22Rv1 (cell line): ENCODE measurements at regions not wholly inside any gene's neighbourhood (a gene's known extent, or its start where the extent isn't known, plus 50 kb on each side); places are given as distances from the start of the nearest gene placed in this dataset.

ENCODE experiments used
- CTCF ChIP-seq: fragments of 450-650 bp; IDR thresholded peaks from 2 replicates; pipeline ENCODE4 v1.5.1; 2017; ENCODE audit warnings: mild to moderate bottlenecking
- ZFX ChIP-seq: fragments of 450-650 bp; IDR thresholded peaks from 2 replicates; pipeline ENCODE4 v1.6.1; 2017; ENCODE audit warnings: antibody characterized with exemption, borderline replicate concordance

GRCh38 chr20:48246061-48246790 lies 460.9 kb upstream of the SULF2 start:
- no peak for TF ChIP-seq CTCF
- no peak for TF ChIP-seq ZFX
